ENCODE measurements at regions not wholly inside any gene's neighbourhood (a gene's known extent, or its start where the extent isn't known, plus 50 kb on each side); places are given as distances from the start of the nearest gene placed in this dataset.

DNA sequence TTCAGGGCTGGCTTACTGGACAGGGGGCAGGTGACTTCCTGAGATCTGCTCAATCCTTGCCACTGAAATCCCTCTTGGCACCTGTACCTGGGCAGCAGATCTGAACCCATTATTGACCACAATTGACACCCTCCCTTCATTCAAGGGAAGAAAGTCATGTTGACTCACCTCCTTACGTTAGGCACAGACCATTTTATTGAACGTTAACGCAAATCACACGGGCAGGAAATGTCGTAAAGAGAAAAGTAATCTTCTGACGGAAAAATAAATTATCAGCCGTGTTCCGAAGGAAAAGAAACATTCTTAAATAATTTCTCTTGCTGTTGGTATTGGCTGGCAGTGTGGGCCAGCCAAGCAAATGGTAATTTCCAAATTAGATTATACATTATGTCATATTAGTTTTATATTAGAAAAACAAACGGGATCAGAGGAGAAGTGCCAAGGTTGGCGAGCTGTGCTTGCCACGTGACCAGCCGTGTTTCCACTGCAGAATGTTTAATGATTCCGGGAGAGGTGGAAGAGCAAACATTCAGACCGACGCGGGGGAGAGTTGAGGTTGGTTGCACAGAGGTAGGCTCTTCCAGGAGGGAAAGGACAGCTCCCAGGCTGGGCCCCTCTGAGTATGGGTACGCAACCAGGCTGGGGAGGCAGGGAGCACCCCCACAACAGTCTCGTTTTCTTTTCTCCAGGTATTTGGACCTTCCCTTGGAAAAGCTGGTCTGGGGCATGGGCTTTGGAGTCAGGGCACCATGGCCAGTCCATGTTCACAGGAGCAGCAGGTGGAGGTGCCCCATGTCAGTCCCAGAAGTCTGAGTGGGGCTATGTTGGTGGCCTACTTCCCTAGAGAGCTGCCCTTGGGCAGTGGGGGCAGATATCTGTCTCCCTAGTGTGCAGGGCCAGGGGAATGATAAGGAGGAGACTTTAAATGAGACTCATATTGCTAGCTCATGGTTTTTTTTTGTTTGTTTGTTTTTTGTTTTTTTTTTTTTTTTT lies 121.1 kb downstream of the FOXD2 start:
- Histone ChIP-seq H3K4me1 (ENCODE audit: control extremely low read depth in 1 of 4, control insufficient read depth in 4 of 4, insufficient read depth in 4 of 4, low read length in 3 of 4) (peaks cover 0 to 18% (median 6%) of the 10 kb centered on the region in 4 experiments), H3K9me3 (ENCODE audit: control extremely low read depth in 1 of 5, control insufficient read depth in 4 of 5, insufficient read depth in 2 of 5, low read depth in 1 of 5, low read length in 4 of 5) (no peaks in the 10 kb centered on the region), H3K27me3 (replicated peaks in 2 of 5; ENCODE audit: control insufficient read depth in 4 of 5, insufficient read depth in 5 of 5, low read length in 4 of 5) (peaks cover 0 to 2% (median 0%) of the 10 kb centered on the region in 5 experiments), H3K27ac (ENCODE audit: insufficient read depth in 1 of 2, low read depth in 1 of 2, low read length in 2 of 2, poor library complexity in 1 of 2, severe bottlenecking in 2 of 2) (no peak overlapping the region), H3K36me3 (ENCODE audit: control insufficient read depth in 4 of 4, insufficient read depth in 4 of 4, low read length in 3 of 4) (no peaks in the 10 kb centered on the region), H3K4me3 (ENCODE audit: control insufficient read depth in 1 of 7, extremely low read depth in 1 of 7, insufficient read depth in 4 of 7, low read depth in 2 of 7, low read length in 6 of 7) (no peak overlapping the region)
- POLR2A ChIA-PET = no interaction called here
- WGBS (ENCODE audit: insufficient coverage) = 94% methylated on average over 17 of the region's 18 CpGs
- DNase-seq = no peak
- CTCF ChIA-PET = interaction anchor here (1.0 kb wide), 2 partner anchors 137 to 176 kb away, joined by 3 read pairs; no protein-coding TSS in a partner anchor

DNA sequence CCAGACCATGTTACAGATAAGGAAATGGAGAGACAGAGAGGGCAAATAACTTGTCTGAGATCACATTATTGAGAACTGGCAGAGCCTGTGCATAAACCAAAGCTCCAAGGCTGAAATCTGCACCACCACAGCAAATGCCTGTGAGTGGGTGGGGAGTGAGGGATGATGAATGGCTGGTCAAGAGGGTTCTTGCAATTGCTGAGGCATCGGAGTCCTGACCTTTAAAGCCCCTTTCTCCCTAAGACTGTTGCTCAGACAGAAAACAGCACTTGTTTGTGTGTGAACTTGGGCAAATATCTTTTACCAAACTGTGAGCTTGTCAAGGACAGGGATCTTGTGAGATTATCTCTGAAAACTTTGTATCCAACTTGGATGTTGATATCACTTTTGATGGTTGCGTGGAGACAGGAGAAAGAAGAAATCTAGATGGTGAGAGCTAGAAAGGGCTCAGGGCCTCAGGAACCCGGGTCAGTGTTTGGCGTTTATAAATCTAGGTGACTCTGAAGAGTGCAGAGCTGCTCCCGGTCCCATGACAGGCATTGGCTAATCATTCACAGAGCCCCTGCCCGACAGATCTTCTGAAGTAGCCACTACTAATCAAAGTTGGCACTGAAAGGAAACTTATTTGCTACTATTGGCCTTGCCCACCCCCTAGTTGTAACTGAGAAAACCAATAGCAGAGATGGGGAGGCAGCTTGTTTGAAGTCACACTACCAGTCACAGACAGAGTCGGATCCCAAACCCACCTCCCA lies 122.3 kb downstream of the FOXD2 start:
- Histone ChIP-seq H3K9me3 (ENCODE audit: control extremely low read depth in 1 of 5, control insufficient read depth in 4 of 5, insufficient read depth in 2 of 5, low read depth in 1 of 5, low read length in 4 of 5) (no peaks in the 10 kb centered on the region), H3K27ac (ENCODE audit: insufficient read depth in 1 of 2, low read depth in 1 of 2, low read length in 2 of 2, poor library complexity in 1 of 2, severe bottlenecking in 2 of 2) (no peak overlapping the region), H3K4me3 (ENCODE audit: control insufficient read depth in 1 of 7, extremely low read depth in 1 of 7, insufficient read depth in 4 of 7, low read depth in 2 of 7, low read length in 6 of 7) (no peak overlapping the region), H3K4me1 (ENCODE audit: control extremely low read depth in 1 of 4, control insufficient read depth in 4 of 4, insufficient read depth in 4 of 4, low read length in 3 of 4) (peaks cover 0 to 21% (median 8%) of the 10 kb centered on the region in 4 experiments), H3K36me3 (ENCODE audit: control insufficient read depth in 4 of 4, insufficient read depth in 4 of 4, low read length in 3 of 4) (no peaks in the 10 kb centered on the region), H3K27me3 (replicated peaks in 2 of 5; ENCODE audit: control insufficient read depth in 4 of 5, insufficient read depth in 5 of 5, low read length in 4 of 5) (peaks cover 0 to 2% (median 0%) of the 10 kb centered on the region in 5 experiments)
- CTCF ChIA-PET = interaction anchor here (0.8 to 0.9 kb wide), 2 partner anchors 10 to 549 kb away, joined by 3 read pairs; no protein-coding TSS in a partner anchor
- POLR2A ChIA-PET = no interaction called here
- no peak for DNase-seq
- 93% methylated on average over 5 of the region's 7 CpGs for WGBS (ENCODE audit: insufficient coverage)

DNA sequence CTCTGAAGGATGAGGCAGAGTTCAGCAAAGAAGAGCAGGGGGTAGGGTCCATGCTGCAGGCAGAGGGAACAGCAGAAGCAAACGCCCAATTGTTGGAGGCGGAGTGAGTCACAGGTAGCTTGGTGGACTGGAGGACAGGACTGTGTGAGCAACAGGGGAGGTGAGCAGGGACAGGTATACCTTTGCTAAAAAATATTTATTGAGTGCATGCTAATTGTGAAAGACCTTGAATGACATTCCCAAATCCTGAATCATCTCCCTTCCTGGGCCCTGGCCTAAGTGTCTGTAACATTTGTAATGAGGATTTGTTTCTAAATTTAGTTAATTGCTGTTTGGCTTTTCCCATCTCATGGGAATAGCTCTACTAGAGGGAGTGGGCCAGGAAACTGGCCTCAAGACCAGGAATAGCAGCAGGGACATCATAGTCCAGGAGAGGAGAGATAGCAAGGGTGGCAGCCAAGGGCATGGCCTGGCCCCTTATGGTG lies 123.7 kb downstream of the FOXD2 start:
- Histone ChIP-seq H3K27me3 (replicated peaks in 2 of 5; ENCODE audit: control insufficient read depth in 4 of 5, insufficient read depth in 5 of 5, low read length in 4 of 5) (peaks cover 0 to 2% (median 0%) of the 10 kb centered on the region in 5 experiments), H3K4me1 (ENCODE audit: control extremely low read depth in 1 of 4, control insufficient read depth in 4 of 4, insufficient read depth in 4 of 4, low read length in 3 of 4) (peaks cover 0 to 21% (median 8%) of the 10 kb centered on the region in 4 experiments), H3K27ac (ENCODE audit: insufficient read depth in 1 of 2, low read depth in 1 of 2, low read length in 2 of 2, poor library complexity in 1 of 2, severe bottlenecking in 2 of 2) (no peak overlapping the region), H3K9me3 (ENCODE audit: control extremely low read depth in 1 of 5, control insufficient read depth in 4 of 5, insufficient read depth in 2 of 5, low read depth in 1 of 5, low read length in 4 of 5) (no peaks in the 10 kb centered on the region), H3K36me3 (ENCODE audit: control insufficient read depth in 4 of 4, insufficient read depth in 4 of 4, low read length in 3 of 4) (no peaks in the 10 kb centered on the region), H3K4me3 (ENCODE audit: control insufficient read depth in 1 of 7, extremely low read depth in 1 of 7, insufficient read depth in 4 of 7, low read depth in 2 of 7, low read length in 6 of 7) (no peak overlapping the region)
- CTCF ChIA-PET = interaction anchor here (1.0 kb wide), 1 partner anchor 63 kb away, joined by 4 read pairs; no protein-coding TSS in a partner anchor
- POLR2A ChIA-PET = no interaction called here
- 100% methylated on average over 2 of the region's 2 CpGs for WGBS (ENCODE audit: insufficient coverage)
- no peak for DNase-seq

DNA sequence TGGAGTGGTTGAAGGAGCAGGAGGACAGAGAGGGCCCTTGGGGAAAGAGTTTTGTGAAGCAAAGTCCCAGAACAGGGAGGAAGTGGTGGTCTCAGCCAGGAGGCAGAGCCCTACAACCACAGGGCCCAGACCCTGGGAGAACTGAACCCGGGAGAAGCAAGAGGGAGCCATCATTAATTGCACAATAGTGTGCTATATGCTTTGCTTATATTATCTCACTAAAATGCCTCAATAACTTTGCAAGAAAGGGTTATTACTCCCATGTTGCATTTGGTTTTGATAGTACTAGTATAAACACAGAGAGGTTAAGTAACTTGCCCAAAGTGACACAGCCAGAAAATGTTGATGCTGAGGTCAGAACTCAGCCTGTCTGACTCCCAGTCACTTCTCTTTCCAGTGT lies 124.3 kb downstream of the FOXD2 start:
- H3K4me1 ChIP-seq (ENCODE audit: control extremely low read depth in 1 of 4, control insufficient read depth in 4 of 4, insufficient read depth in 4 of 4, low read length in 3 of 4) = peaks cover 0 to 21% (median 8%) of the 10 kb centered on the region in 4 experiments
- H3K27me3 ChIP-seq (replicated peaks in 2 of 5; ENCODE audit: control insufficient read depth in 4 of 5, insufficient read depth in 5 of 5, low read length in 4 of 5) = peaks cover 0 to 2% (median 0%) of the 10 kb centered on the region in 5 experiments
- no peak for DNase-seq
- WGBS (ENCODE audit: insufficient coverage) = no CpG with 5 or more reads among the region's 1 CpG
- no peak overlapping the region for H3K27ac ChIP-seq (ENCODE audit: insufficient read depth in 1 of 2, low read depth in 1 of 2, low read length in 2 of 2, poor library complexity in 1 of 2, severe bottlenecking in 2 of 2)
- ChIA-PET CTCF (no interaction called here), POLR2A (no interaction called here)
- H3K4me3 ChIP-seq (ENCODE audit: control insufficient read depth in 1 of 7, extremely low read depth in 1 of 7, insufficient read depth in 4 of 7, low read depth in 2 of 7, low read length in 6 of 7) = no peak overlapping the region
- no peaks in the 10 kb centered on the region for H3K9me3 ChIP-seq (ENCODE audit: control extremely low read depth in 1 of 5, control insufficient read depth in 4 of 5, insufficient read depth in 2 of 5, low read depth in 1 of 5, low read length in 4 of 5)
- H3K36me3 ChIP-seq (ENCODE audit: control insufficient read depth in 4 of 4, insufficient read depth in 4 of 4, low read length in 3 of 4) = no peaks in the 10 kb centered on the region

DNA sequence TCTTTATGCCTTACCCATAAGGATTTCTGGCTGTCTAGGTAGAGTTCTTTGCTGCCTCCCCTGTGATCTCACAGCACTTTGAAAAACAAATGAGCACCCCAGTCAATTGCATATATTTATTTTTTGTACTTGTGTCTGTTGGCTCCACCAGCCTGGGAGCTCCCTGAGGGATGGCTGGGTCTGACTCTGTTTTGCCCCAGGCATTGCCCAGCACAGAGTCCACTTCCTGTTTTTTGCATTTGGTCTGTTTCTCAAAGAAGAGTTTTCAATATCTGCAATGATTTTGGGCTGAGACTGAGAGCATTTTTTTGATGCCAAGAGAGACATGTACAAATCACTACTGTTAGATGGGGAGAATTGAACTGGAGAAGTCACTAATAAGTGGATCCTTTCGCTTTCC lies 125.0 kb downstream of the FOXD2 start:
- Histone ChIP-seq H3K4me1 (ENCODE audit: control extremely low read depth in 1 of 4, control insufficient read depth in 4 of 4, insufficient read depth in 4 of 4, low read length in 3 of 4) (peaks cover 0 to 21% (median 8%) of the 10 kb centered on the region in 4 experiments), H3K36me3 (ENCODE audit: control insufficient read depth in 4 of 4, insufficient read depth in 4 of 4, low read length in 3 of 4) (no peaks in the 10 kb centered on the region), H3K27me3 (replicated peaks in 2 of 5; ENCODE audit: control insufficient read depth in 4 of 5, insufficient read depth in 5 of 5, low read length in 4 of 5) (peaks cover 0 to under 1% (median 0%) of the 10 kb centered on the region in 5 experiments), H3K9me3 (ENCODE audit: control extremely low read depth in 1 of 5, control insufficient read depth in 4 of 5, insufficient read depth in 2 of 5, low read depth in 1 of 5, low read length in 4 of 5) (no peaks in the 10 kb centered on the region), H3K4me3 (ENCODE audit: control insufficient read depth in 1 of 7, extremely low read depth in 1 of 7, insufficient read depth in 4 of 7, low read depth in 2 of 7, low read length in 6 of 7) (no peak overlapping the region), H3K27ac (ENCODE audit: insufficient read depth in 1 of 2, low read depth in 1 of 2, low read length in 2 of 2, poor library complexity in 1 of 2, severe bottlenecking in 2 of 2) (no peak overlapping the region)
- DNase-seq = peak in 2 of 3 donors; percentile 23 to 33
- 100% methylated on average over 1 of the region's 1 CpG for WGBS (ENCODE audit: insufficient coverage)
- POLR2A ChIA-PET = no interaction called here
- CTCF ChIA-PET = interaction anchor here (1.0 kb wide), 1 partner anchor 30 kb away, joined by 3 read pairs; no protein-coding TSS in a partner anchor

DNA sequence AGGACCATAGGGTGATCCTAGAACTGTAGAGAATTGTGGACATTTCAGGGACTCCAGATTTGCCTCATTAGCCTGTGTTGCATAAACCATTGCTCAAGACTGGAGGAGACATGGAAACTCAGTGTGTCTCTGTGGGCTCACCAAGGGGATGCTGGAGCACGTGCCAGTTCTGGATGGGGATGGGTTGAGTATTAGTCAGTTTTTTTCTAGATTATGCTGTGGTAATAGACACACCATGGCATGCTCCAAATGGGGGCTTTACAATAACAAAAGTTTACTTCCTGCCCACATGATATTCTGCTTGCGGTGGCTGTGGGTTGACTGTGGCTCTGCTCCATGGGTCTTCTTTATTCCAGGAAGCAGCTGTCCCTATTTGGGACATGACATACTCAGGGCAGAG lies 125.4 kb downstream of the FOXD2 start:
- ChIA-PET POLR2A (interaction anchor here (0.8 kb wide), 1 partner anchor 29 kb away, joined by 4 read pairs; no protein-coding TSS in a partner anchor), CTCF (interaction anchor here (1.0 to 1.5 kb wide), 2 partner anchors 12 to 29 kb away, joined by 3 read pairs; no protein-coding TSS in a partner anchor)
- peak; percentile 12 to 74 (median 68) for DNase-seq
- Histone ChIP-seq H3K4me1 (ENCODE audit: control extremely low read depth in 1 of 4, control insufficient read depth in 4 of 4, insufficient read depth in 4 of 4, low read length in 3 of 4) (peaks cover 0 to 21% (median 8%) of the 10 kb centered on the region in 4 experiments), H3K27ac (ENCODE audit: insufficient read depth in 1 of 2, low read depth in 1 of 2, low read length in 2 of 2, poor library complexity in 1 of 2, severe bottlenecking in 2 of 2) (no peak overlapping the region), H3K36me3 (ENCODE audit: control insufficient read depth in 4 of 4, insufficient read depth in 4 of 4, low read length in 3 of 4) (no peaks in the 10 kb centered on the region), H3K27me3 (replicated peaks in 2 of 5; ENCODE audit: control insufficient read depth in 4 of 5, insufficient read depth in 5 of 5, low read length in 4 of 5) (peaks cover 0 to 3% (median 0%) of the 10 kb centered on the region in 5 experiments), H3K9me3 (ENCODE audit: control extremely low read depth in 1 of 5, control insufficient read depth in 4 of 5, insufficient read depth in 2 of 5, low read depth in 1 of 5, low read length in 4 of 5) (no peaks in the 10 kb centered on the region), H3K4me3 (ENCODE audit: control insufficient read depth in 1 of 7, extremely low read depth in 1 of 7, insufficient read depth in 4 of 7, low read depth in 2 of 7, low read length in 6 of 7) (no peak overlapping the region)
- WGBS (ENCODE audit: insufficient coverage) = 60% methylated on average over 1 of the region's 2 CpGs
